ENCODE measurements at regions not wholly inside any gene's neighbourhood (a gene's known extent, or its start where the extent isn't known, plus 50 kb on each side); places are given as distances from the start of the nearest gene placed in this dataset.

- TF ChIP-seq CTCF (IDR thresholded peaks at IDR 0.05; ENCODE audit: poor library complexity, severe bottlenecking), result no peak
- no peak for TF ChIP-seq TAF1 (IDR thresholded peaks at IDR 0.05; ENCODE audit: low read depth)
These were observed 230.3 kb downstream of the SLC4A3 start for GRCh38 chr2:219857751-219858150.
